H1 (cell line): ENCODE measurements at regions not wholly inside any gene's neighbourhood (a gene's known extent, or its start where the extent isn't known, plus 50 kb on each side); places are given as distances from the start of the nearest gene placed in this dataset.

Experiments
- ATF3 ChIP-seq: IDR thresholded peaks from 2 replicates; pipeline ENCODE4 v1.6.1; 2011; ENCODE audit warnings: low read depth, mild to moderate bottlenecking, low read length; ENCODE audit not compliant: insufficient read depth
- CTCF ChIP-seq, 3 experiments: IDR thresholded peaks; 1 replicate in 2 of 3; 2 replicates in 1 of 3; pipeline versions ENCODE4 v1.5.1 to v1.6.1; 2011; ENCODE audit warnings: low read length in 3 of 3, mild to moderate bottlenecking in 3 of 3, inconsistent platforms in 2 of 3, low read depth in 1 of 3, moderate library complexity in 1 of 3; ENCODE audit not compliant: insufficient read depth in 1 of 3; ENCODE audit errors: control extremely low read depth in 1 of 3
- KDM5A ChIP-seq: fragments of 200-600 bp; IDR thresholded peaks from 2 replicates; pipeline ENCODE4 v1.7.1; 2012; ENCODE audit warnings: mild to moderate bottlenecking, low read length, inconsistent platforms, mixed read lengths
- PHF8 ChIP-seq: fragments of 200-600 bp; sonication (generic); conservative IDR thresholded peaks from 2 replicates; pipeline ENCODE4 v1.7.1; 2012; ENCODE audit warnings: low read depth, mild to moderate bottlenecking, inconsistent platforms, low read length, moderate library complexity
- SP2 ChIP-seq: IDR thresholded peaks from 2 replicates; pipeline ENCODE4 v1.6.1; 2012; ENCODE audit warnings: mild to moderate bottlenecking, low read length, inconsistent platforms
- SUZ12 ChIP-seq: fragments of 200-600 bp; sonication (generic); IDR thresholded peaks from 2 replicates; pipeline ENCODE4 v1.6.1; 2012; ENCODE audit warnings: mild to moderate bottlenecking, inconsistent platforms, low read length, moderate library complexity, mixed read lengths
- USF2 ChIP-seq: IDR thresholded peaks from 2 replicates; pipeline ENCODE4 v1.6.1; 2011; ENCODE audit warnings: low read length, improper control_type of control experiment

- TF ChIP-seq CTCF (IDR thresholded peaks at IDR 0.05; ENCODE audit: control extremely low read depth in 1 of 3, insufficient read depth in 1 of 3, low read depth in 1 of 3, low read length in 3 of 3) (no peak), USF2 (no peak), SP2 (no peak), KDM5A (no peak), ATF3 (no peak), SUZ12 (no peak), PHF8 (no peak)
Observed at GRCh38 chr2:156800781-156801361, 364.7 kb downstream of the GPD2 start (continued).
